Stimulated activated CD8-positive, alpha-beta memory T cell treated with anti-CD3 and anti-CD28 coated beads, Interleukin-15, amount 100 ng/mL, for 1 hour (primary cell): ENCODE measurements at regions not wholly inside any gene's neighbourhood (a gene's known extent, or its start where the extent isn't known, plus 50 kb on each side); places are given as distances from the start of the nearest gene placed in this dataset.

Experiments
- DNase-seq: peaks from one replicate; pipeline ENCODE4 v3.0.0-alpha.2; 2020; ENCODE audit warnings: low read depth

- no peak for DNase-seq
Observed at GRCh38 chr20:60131375-60131774, 173.2 kb downstream of the CDH26 start.

DNA sequence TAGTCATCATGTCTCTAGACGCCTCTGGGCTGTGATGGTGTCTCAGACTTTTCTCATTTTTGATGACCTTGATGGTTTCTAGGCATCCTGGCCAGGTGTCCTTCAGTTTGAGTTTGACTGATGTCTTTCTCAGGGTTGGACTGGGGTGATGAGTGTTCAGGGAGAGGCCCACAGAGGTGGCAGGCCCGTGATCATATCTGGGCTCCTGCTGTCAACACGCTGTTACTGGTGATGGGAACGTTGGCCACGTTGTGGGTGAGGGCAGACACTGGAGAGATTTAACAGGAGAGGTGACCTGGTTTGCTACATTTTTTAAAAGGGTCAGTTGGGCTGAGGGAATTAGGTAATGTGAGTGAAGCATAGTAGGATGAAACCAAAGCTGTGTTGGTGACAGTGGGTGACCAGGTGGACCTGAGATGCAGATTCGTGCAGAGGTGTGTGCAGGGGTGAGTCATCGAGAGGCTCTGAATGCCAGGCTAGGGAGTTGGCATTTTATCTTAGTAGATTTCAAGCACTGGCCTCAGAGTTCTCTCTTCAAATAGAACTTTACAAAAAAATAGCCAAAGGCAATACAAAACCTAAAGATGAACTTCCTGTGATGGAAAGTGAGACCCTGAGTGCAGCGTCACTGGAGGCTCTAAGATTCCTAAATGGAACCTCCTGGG, 174.1 kb downstream of the CDH26 start:
- DNase-seq = no peak

GRCh38 chr20:60132827-60133670, 174.8 kb downstream of the CDH26 start:
- no peak for DNase-seq

GRCh38 chr20:60135276-60135675, 177.1 kb downstream of the CDH26 start:
- DNase-seq = no peak

DNA sequence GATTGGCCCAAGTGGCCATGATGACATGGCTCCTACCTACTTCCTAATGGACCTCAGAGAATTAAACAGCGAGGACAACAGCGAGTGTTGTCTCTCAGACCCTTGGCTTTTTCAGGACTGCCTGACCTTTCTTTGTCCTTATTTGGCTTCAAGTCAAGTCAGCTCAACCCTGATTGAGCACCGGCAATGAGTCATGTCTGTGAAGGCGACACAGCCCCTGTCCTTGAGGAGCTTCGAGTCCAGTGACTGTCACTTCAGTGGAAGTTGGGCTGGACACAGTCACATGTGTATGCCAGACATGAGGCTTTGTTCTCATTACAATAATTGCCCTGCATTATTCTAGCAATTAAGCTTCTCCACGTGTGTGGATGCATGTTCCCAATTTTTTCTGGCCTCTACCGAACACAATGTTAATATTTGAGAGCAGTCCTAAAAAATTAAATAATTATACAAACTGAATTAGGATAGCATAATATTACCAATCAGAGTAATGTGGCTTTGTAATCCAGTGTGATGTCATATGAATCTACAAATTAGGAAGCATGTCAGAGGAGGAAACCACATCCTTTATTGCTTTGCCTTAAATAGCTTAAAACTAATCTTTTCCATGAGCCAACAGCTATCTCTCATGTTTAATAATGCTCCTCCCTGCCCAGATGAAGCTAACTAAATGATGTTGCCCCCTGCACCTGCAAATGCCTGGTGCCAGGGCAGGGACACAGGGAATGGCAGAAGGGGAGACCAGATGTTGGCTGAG, 178.6 kb downstream of the CDH26 start:
- no peak for DNase-seq

DNA sequence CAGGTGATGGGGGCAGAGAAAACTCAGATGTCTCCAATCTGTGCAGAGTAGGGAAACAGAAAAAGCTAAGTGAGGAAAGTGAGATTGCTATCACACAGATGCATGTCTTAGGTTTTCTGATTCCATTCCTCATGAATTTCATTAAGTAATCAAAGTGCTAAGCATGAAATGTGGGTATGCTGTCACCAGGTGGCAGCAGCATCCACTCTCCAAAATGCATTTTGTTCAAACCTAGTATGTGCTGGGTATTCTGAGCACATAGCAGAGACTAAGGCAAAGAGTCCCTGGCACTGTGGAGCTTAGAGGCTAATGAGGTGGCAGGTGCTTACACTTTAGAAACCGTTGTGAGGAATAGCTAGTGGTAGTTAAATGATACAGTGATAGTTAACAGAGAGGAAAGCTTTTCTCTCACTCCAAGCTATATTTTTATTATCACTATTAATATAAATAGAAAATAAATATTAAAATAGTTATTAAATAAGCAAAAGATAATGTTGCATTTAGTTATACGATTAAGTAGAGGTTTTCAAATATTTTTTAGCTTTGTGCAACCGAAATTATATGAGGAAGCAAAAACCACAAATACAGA, 179.5 kb downstream of the CDH26 start:
- no peak for DNase-seq

- DNase-seq = no peak
Observed at GRCh38 chr20:60138256-60139220, 180.3 kb downstream of the CDH26 start.

DNA sequence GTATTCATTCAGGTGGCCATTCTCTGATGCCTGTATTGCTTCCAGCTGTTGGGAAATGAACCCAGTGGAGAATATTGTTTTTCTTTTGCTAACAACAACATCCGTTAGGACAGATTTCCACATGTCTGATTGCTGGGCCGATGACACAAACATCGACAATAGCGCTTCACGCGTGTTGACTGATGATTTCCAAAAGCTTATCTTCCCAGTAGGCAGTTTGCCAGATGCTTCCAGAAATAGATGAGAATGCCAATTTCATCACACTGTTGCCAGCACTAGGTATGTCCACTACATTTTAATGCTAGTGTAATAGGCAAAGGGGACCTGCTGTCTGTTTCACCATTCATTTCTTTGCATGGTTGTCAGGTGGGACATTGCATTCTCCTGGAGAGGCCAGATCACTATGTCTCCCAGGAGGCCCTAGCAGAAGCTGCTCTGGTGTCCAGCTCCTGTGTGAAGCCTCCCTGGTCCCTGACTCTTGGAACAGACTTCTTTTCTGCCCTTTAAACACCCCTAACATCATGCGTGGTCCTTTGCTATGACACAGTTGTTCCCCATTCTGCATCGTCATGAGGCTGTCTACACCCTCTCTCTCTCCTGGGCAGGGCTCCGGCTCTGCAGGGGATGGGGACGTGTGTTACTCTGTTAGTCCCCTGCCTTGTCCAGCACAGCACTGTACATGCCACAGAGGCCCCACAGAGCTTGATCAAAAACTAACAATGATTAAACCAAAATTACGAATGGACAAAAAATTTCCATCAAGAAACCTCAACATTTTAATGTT, 181.6 kb downstream of the CDH26 start:
- no peak for DNase-seq

DNA sequence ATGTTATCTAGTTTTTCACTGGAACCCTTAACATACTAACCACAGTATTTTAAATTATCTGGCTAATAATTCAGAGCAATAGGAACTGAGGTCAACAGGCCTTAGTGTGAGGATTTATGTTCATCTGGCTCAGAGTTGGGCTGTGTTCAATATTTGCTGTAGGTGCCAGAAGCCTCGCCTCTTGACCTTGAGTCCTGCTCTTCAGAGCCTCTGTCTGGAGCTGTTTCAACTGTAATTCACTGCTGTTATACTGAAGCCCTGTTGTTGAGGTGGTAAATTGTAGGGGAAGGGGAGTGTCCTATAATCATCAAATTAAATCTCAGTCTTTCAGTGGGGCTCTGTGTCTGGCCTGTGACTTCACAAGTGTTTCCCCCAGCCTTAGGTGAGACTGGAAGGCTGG, 184.4 kb downstream of the CDH26 start:
- no peak for DNase-seq

DNA sequence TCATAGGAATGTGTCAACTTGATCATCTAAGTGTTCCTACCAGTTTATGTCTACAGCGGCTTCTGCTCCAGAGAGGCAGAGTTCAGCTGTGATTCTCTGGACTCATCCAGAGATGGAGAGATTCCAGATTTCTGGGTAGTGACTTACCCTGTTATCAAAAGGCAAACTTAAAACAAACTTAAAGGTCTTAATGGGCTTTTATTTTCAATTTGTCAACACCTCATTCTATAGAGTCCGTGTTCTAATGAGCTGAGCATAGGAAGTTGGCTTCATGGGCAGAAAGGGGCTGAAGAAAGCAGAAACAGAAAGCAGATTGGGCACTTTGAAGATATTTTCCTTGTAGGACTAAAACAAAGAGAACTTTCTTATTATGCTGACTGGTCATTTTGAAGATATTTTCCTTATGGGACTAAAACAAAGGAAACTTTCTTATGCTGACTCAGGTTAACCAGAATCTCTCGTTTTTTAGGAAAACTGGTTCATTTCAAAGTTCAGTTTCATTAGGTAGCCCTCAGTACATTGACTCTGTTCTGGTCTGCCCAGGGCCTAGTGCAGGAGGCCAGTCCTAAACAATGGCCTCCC, 185.1 kb downstream of the CDH26 start:
- DNase-seq = no peak

- no peak for DNase-seq
Observed at GRCh38 chr20:60144404-60144803, 186.2 kb downstream of the CDH26 start.

DNA sequence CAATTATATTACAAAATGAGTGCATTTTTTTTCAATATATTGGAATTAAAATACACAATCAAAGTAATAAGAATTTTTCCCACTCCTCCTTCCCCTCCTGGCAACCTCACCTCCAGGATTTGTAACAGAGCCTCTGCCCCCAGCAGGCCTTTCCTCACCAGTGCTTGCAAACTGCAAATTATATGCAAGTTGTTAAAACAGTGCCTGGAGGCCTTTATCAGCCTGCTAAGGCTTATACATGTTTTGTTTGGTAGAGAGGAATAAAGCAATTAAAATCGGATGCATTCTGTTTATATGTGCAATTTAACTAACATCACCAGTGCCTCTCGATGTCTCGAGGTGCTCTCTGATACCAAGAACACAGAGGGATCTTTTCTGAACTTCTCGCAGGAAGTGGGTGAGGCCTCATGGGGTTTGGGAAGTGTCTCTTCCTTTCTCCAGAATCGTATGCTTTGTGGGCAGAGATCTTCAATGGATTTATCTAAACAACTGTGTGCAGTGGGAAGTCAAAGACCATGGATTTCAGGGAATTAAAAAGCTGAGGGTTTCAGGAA, 186.8 kb downstream of the CDH26 start:
- no peak for DNase-seq

- DNase-seq = no peak
Observed at GRCh38 chr20:60147004-60147403, 188.8 kb downstream of the CDH26 start.

- DNase-seq = no peak
Observed at GRCh38 chr20:60148885-60149284, 190.7 kb downstream of the CDH26 start.

DNA sequence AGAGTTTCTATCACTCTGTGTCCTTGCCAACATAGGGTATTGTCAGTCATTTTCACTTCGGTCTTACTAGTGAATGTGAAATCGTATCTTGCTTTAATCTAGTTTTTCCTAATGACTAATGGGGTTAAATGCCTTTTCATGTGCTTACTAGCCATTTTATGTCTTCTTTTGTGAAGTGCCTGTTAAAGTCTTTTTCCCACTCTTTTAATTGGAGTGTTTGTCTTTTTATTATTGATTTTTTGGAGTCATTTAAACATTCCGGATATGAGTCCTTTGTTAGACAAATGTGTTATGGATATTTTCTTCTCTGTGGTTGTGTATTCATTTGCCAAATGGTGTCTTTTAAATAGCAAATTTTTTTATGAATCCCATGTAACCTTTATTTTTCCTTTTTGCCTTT, 194.6 kb downstream of the CDH26 start:
- DNase-seq = no peak

GRCh38 chr20:60160451-60161145, 202.4 kb downstream of the CDH26 start:
- no peak for DNase-seq

GRCh38 chr20:60167812-60168211, 209.6 kb downstream of the CDH26 start:
- DNase-seq = no peak

DNA sequence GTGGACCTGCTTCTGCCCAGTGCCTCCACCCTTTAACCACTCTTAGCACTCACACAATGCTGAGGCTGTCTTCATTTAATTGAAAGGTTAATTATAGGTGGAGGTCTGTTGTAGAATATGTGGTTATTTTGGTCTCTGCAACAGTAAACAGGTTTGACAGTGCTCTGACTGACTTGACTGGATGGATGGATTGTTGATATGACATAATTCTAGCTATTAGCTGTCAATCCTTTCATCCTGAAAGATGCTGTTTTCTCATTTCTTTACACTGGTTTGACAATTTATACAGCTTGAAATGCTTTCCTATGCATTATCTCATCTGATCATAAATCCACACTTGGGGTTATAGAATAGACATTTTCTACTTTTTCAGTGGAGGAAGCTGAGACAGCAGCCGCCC, 210.7 kb downstream of the CDH26 start:
- DNase-seq = no peak

GRCh38 chr20:60170116-60170515, 211.9 kb downstream of the CDH26 start:
- no peak for DNase-seq
